PC-9 (cell line): ENCODE measurements at regions not wholly inside any gene's neighbourhood (a gene's known extent, or its start where the extent isn't known, plus 50 kb on each side); places are given as distances from the start of the nearest gene placed in this dataset.

Experiments
- BruUV-seq: library from RNA; stranded (reverse); fragments of 400-500 nt; replicated peaks from 2 replicates; lab custom pipeline; 2021; lab: Mats Ljungman, UMichigan
- CTCF ChIA-PET: fragments of 300-600 bp; sonication (Branson Sonifier 250); formaldehyde crosslinking; loops from one replicate; lab custom pipeline; 2022; ENCODE audit warnings: antibody characterized with exemption; lab: Charles Lee
- POLR2A ChIA-PET: fragments of 300-600 bp; sonication (Branson Sonifier 250); formaldehyde crosslinking; loops from one replicate; lab custom pipeline; 2022; ENCODE audit warnings: antibody characterized with exemption; ENCODE audit not compliant: unreplicated experiment; lab: Charles Lee
- DNase-seq, 2 experiments: peaks; one replicate each; pipeline versions ENCODE4 v3.0.0 to v3.0.0-alpha.2; 2015 to 2022; ENCODE audit warnings: mixed read lengths in 1 of 2
- H2AFZ ChIP-seq: fragments of 200-600 bp; sonication (generic); 2 replicates; pipeline ENCODE4 v1.8.1; 2017; ENCODE audit warnings: antibody characterized with exemption
- H3F3A ChIP-seq: fragments of 200-600 bp; sonication (generic); 2 replicates; pipeline ENCODE4 v1.8.1; 2017; ENCODE audit warnings: antibody characterized with exemption, mild to moderate bottlenecking, low read depth; ENCODE audit not compliant: insufficient read depth
- H3K27ac ChIP-seq: fragments of 200-600 bp; sonication (generic); 2 replicates; pipeline ENCODE4 v1.6.1; 2016; ENCODE audit warnings: mixed run types
- H3K27me3 ChIP-seq: fragments of 200-600 bp; sonication (generic); 2 replicates; pipeline ENCODE4 v1.6.1; 2016; ENCODE audit warnings: low read depth, mixed run types; ENCODE audit not compliant: insufficient read depth
- H3K36me3 ChIP-seq: fragments of 200-600 bp; sonication (generic); 2 replicates; pipeline ENCODE4 v1.6.1; 2016; ENCODE audit warnings: low read depth, mixed run types
- H3K4me1 ChIP-seq: fragments of 200-600 bp; sonication (generic); replicated peaks from 2 replicates; pipeline ENCODE4 v1.6.1; 2016; ENCODE audit warnings: mixed run types; ENCODE audit not compliant: insufficient read depth
- H3K4me2 ChIP-seq: fragments of 200-600 bp; sonication (generic); 2 replicates; pipeline ENCODE4 v1.6.1; 2017; ENCODE audit warnings: mixed run types
- H3K4me3 ChIP-seq: fragments of 200-600 bp; sonication (generic); 2 replicates; pipeline ENCODE4 v1.6.1; 2016; ENCODE audit warnings: mixed run types
- H3K79me2 ChIP-seq: fragments of 200-600 bp; sonication (generic); 2 replicates; pipeline ENCODE4 v1.6.1; 2017; ENCODE audit warnings: low read depth, mixed run types
- H3K9me2 ChIP-seq: fragments of 200-600 bp; sonication (generic); 2 replicates; pipeline ENCODE4 v1.8.1; 2017; ENCODE audit warnings: mild to moderate bottlenecking; ENCODE audit not compliant: insufficient read depth
- H3K9me3 ChIP-seq: fragments of 200-600 bp; sonication (generic); 2 replicates; pipeline ENCODE4 v1.8.1; 2016; ENCODE audit warnings: low read depth; ENCODE audit not compliant: insufficient read depth
- H4K20me1 ChIP-seq: fragments of 200-600 bp; sonication (generic); 2 replicates; pipeline ENCODE4 v1.8.1; 2017; ENCODE audit not compliant: insufficient read depth
- EZH2 ChIP-seq: fragments of 200-600 bp; sonication (generic); IDR thresholded peaks from 2 replicates; pipeline ENCODE4 v1.8.0; 2017; ENCODE audit warnings: antibody characterized with exemption, low read depth
- intact Hi-C: fragments of 100-400 bp; cut with micrococcal nuclease; formaldehyde crosslinking; loops from one replicate; pipeline ENCODE4 v1.10.0; 2022; ENCODE audit not compliant: unreplicated experiment
- TF ChIP-seq, protein P1 (sequence below): fragments of 200-600 bp; sonication (generic); conservative IDR thresholded peaks from 2 replicates; pipeline ENCODE4 v1.6.1; 2017; ENCODE audit warnings: mixed run types, antibody characterized with exemption, mild to moderate bottlenecking, moderate library complexity

DNA sequence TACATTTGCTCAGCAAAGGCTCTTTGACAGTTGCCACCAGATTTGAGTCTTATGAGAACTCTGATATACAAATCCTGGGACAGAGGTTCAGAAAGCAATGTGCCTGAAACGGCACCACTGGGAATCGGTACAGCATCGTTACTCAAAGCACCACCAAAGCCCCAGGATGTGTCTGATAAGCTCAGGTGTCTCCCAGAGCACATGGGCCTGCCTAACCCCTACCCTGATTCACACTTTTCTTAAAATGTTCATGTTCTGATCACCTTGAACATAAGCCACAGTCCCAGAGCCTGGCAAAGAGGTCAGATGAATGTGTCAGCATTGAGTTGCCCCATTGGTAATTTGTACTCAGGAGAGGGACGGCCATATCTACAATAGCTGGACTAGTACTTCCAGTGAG, 545.8 kb upstream of the AUTS2 start:
- Histone ChIP-seq H3K36me3 (no peaks in the 10 kb centered on the region), H3K4me2 (no peak overlapping the region), H3F3A (no peaks in the 10 kb centered on the region), H3K79me2 (no peaks in the 10 kb centered on the region), H4K20me1 (no peaks in the 10 kb centered on the region), H3K9me3 (no peaks in the 10 kb centered on the region), H2AFZ (no peak overlapping the region), H3K4me1 (no peaks in the 10 kb centered on the region), H3K27ac (no peak overlapping the region), H3K9me2 (no peaks in the 10 kb centered on the region), H3K4me3 (no peak overlapping the region), H3K27me3 (no peaks in the 10 kb centered on the region)
- intact Hi-C loops, result no loop called here
- TF ChIP-seq, protein P1, sequence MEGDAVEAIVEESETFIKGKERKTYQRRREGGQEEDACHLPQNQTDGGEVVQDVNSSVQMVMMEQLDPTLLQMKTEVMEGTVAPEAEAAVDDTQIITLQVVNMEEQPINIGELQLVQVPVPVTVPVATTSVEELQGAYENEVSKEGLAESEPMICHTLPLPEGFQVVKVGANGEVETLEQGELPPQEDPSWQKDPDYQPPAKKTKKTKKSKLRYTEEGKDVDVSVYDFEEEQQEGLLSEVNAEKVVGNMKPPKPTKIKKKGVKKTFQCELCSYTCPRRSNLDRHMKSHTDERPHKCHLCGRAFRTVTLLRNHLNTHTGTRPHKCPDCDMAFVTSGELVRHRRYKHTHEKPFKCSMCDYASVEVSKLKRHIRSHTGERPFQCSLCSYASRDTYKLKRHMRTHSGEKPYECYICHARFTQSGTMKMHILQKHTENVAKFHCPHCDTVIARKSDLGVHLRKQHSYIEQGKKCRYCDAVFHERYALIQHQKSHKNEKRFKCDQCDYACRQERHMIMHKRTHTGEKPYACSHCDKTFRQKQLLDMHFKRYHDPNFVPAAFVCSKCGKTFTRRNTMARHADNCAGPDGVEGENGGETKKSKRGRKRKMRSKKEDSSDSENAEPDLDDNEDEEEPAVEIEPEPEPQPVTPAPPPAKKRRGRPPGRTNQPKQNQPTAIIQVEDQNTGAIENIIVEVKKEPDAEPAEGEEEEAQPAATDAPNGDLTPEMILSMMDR, result no peak
- TF ChIP-seq EZH2, result no peak
- DNase-seq, result no peak
- BruUV-seq, result no TSS peak
- ChIA-PET POLR2A (interaction anchor here (0.6 kb wide), 1 partner anchor 21 kb away, joined by 5 read pairs; no protein-coding TSS in a partner anchor), CTCF (no interaction called here)

DNA sequence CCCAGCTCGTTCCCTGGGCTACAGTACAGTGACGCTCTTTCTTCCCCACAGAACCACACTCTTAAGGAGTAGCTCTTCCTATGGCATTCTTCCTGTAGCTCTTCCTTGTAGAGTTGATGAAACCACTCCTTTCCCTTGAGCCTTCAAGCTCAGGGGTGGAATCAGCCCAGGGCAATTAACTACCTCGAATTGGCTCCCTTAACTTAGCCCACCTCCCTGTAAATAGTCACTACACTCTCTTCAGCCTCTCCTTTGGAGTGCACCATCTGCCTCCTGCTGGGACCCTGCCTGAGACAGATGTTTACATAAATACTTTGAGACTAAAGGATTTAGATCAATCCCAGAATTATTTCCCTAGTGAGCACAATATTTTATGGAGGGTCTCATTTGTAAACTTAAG, 537.8 kb upstream of the AUTS2 start:
- Histone ChIP-seq H3K9me2 (no peaks in the 10 kb centered on the region), H4K20me1 (no peaks in the 10 kb centered on the region), H3K4me3 (no peak overlapping the region), H3K4me2 (no peak overlapping the region), H3K27me3 (no peaks in the 10 kb centered on the region), H3K79me2 (no peaks in the 10 kb centered on the region), H3K4me1 (no peaks in the 10 kb centered on the region), H3K9me3 (no peaks in the 10 kb centered on the region), H3K27ac (no peak overlapping the region), H2AFZ (no peak overlapping the region), H3K36me3 (no peaks in the 10 kb centered on the region), H3F3A (peaks cover 3% of the 10 kb centered on the region; the same call in 1 of the 2 replicates)
- DNase-seq, result no peak
- CTCF ChIA-PET, result no interaction called here
- TF ChIP-seq EZH2, result no peak
- TF ChIP-seq, protein P1, result no peak
- no TSS peak for BruUV-seq
- POLR2A ChIA-PET, result no interaction called here
- intact Hi-C loops, result no loop called here

DNA sequence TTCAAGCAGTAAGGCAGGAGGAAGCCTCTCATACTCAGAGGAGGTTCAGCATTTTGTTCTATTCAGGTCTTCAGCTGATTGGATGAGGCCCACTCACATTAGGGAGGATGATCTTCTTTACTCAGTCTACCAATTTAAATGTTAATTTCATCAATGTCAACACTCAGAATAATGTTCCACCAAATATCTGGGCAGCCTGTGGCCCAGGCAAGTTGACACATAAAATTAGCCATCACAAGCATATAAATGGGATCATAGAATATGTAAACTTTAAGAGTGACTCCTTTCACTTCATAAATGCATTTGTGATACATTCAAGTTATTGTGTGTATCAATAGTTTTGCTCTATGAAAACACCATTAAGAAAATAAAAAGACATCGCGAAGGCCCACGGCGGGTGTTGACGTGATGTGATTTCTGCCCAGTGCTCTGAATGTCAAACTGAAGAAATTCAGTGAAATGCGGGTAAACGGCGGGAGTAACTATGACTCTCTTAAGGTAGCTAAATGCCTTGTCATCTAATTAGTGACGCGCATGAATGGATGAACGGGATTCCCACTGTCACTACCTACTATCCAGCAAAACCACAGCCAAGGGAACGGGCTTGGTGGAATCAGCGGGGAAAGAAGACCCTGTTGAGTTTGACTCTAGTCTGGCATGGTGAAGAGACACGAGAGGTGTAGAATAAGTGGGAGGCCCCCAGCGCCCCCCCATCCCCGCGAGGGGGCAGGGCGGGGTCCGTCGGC, 536.1 kb upstream of the AUTS2 start:
- H3K4me3 ChIP-seq, result no peak overlapping the region
- DNase-seq, result no peak
- H3F3A ChIP-seq, result peaks cover 3% of the 10 kb centered on the region; the same call in 1 of the 2 replicates
- H3K4me1 ChIP-seq, result no peaks in the 10 kb centered on the region
- BruUV-seq, result no TSS peak
- no peaks in the 10 kb centered on the region for H3K79me2 ChIP-seq
- H3K9me2 ChIP-seq, result no peaks in the 10 kb centered on the region
- no peaks in the 10 kb centered on the region for H3K27me3 ChIP-seq
- ChIA-PET CTCF (no interaction called here), POLR2A (no interaction called here)
- H3K9me3 ChIP-seq, result no peaks in the 10 kb centered on the region
- H3K36me3 ChIP-seq, result no peaks in the 10 kb centered on the region
- H3K27ac ChIP-seq, result no peak overlapping the region
- H2AFZ ChIP-seq, result no peak overlapping the region
- no peaks in the 10 kb centered on the region for H4K20me1 ChIP-seq
- no peak for TF ChIP-seq EZH2
- TF ChIP-seq, protein P1, result no peak
- H3K4me2 ChIP-seq, result no peak overlapping the region
- intact Hi-C loops, result no loop called here
